GM12874 (cell line): ENCODE measurements at regions not wholly inside any gene's neighbourhood (a gene's known extent, or its start where the extent isn't known, plus 50 kb on each side); places are given as distances from the start of the nearest gene placed in this dataset.

Experiments
- TF ChIP-seq, protein P1 (sequence below): IDR thresholded peaks from 2 replicates; pipeline ENCODE4 v1.5.1; 2011; ENCODE audit warnings: low read depth, mild to moderate bottlenecking, control low read depth, low read length, moderate library complexity; ENCODE audit not compliant: insufficient read depth

GRCh38 chr13:33548069-33548468 is 262.5 kb upstream of the STARD13 start:
- TF ChIP-seq, protein P1, sequence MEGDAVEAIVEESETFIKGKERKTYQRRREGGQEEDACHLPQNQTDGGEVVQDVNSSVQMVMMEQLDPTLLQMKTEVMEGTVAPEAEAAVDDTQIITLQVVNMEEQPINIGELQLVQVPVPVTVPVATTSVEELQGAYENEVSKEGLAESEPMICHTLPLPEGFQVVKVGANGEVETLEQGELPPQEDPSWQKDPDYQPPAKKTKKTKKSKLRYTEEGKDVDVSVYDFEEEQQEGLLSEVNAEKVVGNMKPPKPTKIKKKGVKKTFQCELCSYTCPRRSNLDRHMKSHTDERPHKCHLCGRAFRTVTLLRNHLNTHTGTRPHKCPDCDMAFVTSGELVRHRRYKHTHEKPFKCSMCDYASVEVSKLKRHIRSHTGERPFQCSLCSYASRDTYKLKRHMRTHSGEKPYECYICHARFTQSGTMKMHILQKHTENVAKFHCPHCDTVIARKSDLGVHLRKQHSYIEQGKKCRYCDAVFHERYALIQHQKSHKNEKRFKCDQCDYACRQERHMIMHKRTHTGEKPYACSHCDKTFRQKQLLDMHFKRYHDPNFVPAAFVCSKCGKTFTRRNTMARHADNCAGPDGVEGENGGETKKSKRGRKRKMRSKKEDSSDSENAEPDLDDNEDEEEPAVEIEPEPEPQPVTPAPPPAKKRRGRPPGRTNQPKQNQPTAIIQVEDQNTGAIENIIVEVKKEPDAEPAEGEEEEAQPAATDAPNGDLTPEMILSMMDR: no peak

DNA sequence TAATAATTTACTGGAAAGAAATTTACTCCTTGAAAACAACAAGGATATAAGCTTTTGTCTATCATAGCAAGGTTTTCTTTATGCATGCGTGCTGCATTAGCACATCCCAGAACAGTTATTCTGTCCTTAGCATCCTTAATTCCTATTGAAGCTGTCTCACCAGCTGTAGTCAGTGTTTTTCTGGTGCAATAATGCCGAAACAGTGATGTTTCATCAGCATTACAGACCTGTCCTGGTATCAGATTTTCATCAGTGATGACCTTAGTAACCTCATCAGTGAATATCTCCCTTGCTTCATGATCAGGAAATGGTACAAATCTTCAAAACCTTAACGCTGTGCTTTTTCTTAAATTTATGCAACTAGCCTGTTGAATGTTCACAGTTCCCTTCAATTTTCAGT is 264.7 kb upstream of the STARD13 start:
- TF ChIP-seq, protein P1: no peak

- TF ChIP-seq, protein P1: no peak
Observed at GRCh38 chr13:33550885-33551284, 265.3 kb upstream of the STARD13 start.

DNA sequence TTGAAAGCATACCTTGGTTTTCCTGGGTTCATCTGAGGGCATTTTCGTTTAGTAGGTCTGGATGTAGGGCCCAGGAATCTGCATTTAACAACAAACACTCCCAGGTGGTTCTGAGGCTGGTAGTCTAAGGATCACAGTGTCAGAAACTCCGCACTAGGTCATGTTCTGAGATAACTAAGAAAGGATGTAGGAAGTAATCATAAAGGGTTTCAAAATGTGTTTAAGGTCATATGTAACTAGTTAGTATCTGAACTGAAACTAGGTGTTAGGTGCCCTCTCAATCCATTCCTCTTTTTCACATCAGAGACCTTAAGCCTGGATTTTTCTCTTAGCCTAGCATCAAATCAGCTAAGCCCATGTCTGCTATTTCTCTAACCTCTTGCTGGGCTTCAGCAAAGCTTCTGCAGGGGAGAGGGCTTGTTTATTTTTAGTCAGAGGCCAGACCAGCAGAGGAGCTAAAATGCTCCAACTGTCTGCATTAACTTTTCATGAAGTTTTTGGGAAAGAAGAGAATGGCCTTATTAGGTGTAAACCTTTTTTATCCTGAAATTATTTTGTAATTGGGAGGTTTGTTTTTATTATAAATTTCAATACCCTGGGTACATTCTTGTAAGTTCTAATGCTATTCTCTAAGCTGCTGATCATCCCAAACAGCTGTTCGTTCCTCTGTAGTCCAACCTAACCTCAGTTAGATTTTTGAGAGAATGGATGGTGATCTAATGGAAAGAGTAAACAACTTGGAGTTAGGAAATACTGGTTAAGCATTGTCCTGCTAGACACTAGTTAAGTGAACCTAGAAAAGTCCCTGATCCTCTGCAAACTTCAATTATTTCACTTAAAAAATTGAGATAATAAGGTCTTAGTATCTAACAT is 262.8 kb upstream of the RFC3 start:
- TF ChIP-seq, protein P1: no peak

GRCh38 chr13:33556828-33557227 is 261.1 kb upstream of the RFC3 start:
- TF ChIP-seq, protein P1: no peak

- TF ChIP-seq, protein P1: no peak
Observed at GRCh38 chr13:33560726-33561125, 257.2 kb upstream of the RFC3 start.

DNA sequence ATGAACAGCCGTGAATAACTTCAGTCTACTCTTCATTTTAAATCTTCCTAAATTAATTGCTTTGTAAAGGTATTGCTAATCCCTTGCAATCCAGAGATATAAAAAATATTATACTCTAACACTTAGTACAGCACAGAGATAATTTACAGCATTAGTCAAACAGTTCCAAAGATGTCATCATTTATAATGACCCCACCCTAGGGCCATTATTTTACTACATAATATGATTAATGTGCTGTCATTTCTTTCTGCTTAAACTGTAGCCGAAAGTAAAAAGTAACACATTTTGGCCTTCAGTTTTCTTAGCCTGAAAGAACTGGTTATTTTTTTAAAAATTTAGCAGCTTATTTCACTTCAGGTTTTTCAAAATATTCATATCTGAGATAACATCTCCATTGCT is 256.3 kb upstream of the RFC3 start:
- TF ChIP-seq, protein P1: no peak
